GM12878 (cell line): ENCODE measurements at regions not wholly inside any gene's neighbourhood (a gene's known extent, or its start where the extent isn't known, plus 50 kb on each side); places are given as distances from the start of the nearest gene placed in this dataset.

Experiments
- ATAC-seq: fragments of 200-7000 bp; cut with Tn5 transposase; 3 replicates; pipeline ENCODE4 v1.9.1; 2020; ENCODE audit warnings: mild to moderate bottlenecking, moderate library complexity
- BruUV-seq: library from RNA; stranded (reverse); fragments of 400-500 nt; replicated peaks from 2 replicates; lab custom pipeline; 2021; lab: Mats Ljungman, UMichigan
- CTCF ChIA-PET: fragments of 300-600 bp; sonication (Branson Sonifier 250); formaldehyde crosslinking; extraction: SDS; loops from one replicate; lab custom pipeline; 2021; ENCODE audit warnings: inconsistent platforms; lab: Yijun Ruan, JAX
- POLR2A ChIA-PET: fragments of 350-600 bp; formaldehyde crosslinking; extraction: SDS; loops from one replicate; lab custom pipeline; 2021; ENCODE audit warnings: inconsistent platforms; lab: Charles Lee
- RAD21 ChIA-PET: fragments of 300-600 bp; sonication (Branson Sonifier 250); formaldehyde crosslinking; loops from one replicate; lab custom pipeline; 2023; ENCODE audit warnings: antibody characterized with exemption; ENCODE audit not compliant: unreplicated experiment; lab: Charles Lee
- SMC1A ChIA-PET: fragments of 300-600 bp; sonication (Branson Sonifier 250); formaldehyde crosslinking; loops from one replicate; lab custom pipeline; 2023; ENCODE audit not compliant: unreplicated experiment, uncharacterized antibody; lab: Charles Lee
- DNase-seq: peaks from one replicate; pipeline ENCODE4 v3.0.0-alpha.2; 2011; ENCODE audit warnings: low read depth, low spot score
- FAIRE-seq: peaks from 3 replicates; lab custom pipeline; 2011; peaks lifted over from hg19 to GRCh38; lab: Jason Lieb, UNC
- H2AFZ ChIP-seq: 2 replicates; pipeline ENCODE4 v1.6.0; 2011; ENCODE audit warnings: low read depth, low read length, control low read depth; ENCODE audit not compliant: control insufficient read depth
- H3K27ac ChIP-seq: 2 replicates; pipeline ENCODE4 v1.5.1; 2011; ENCODE audit warnings: control low read depth; ENCODE audit not compliant: control insufficient read depth, insufficient read depth
- H3K27me3 ChIP-seq, 2 experiments: replicated peaks in 1 of 2; 2 replicates each; pipeline versions ENCODE4 v1.6.0 to v1.6.1; 2011; ENCODE audit warnings: low read length in 1 of 2; ENCODE audit not compliant: control insufficient read depth in 2 of 2, insufficient read depth in 2 of 2
- H3K36me3 ChIP-seq, 2 experiments: 2 replicates each; pipeline ENCODE4 v1.5.1; 2011; ENCODE audit warnings: low read length in 1 of 2; ENCODE audit not compliant: control insufficient read depth in 2 of 2, insufficient read depth in 2 of 2
- H3K4me1 ChIP-seq: 2 replicates; pipeline ENCODE4 v1.6.1; 2011; ENCODE audit warnings: mild to moderate bottlenecking, low read length, moderate library complexity, mixed read lengths; ENCODE audit not compliant: control insufficient read depth, insufficient read depth
- H3K4me2 ChIP-seq: 2 replicates; pipeline ENCODE4 v1.6.0; 2011; ENCODE audit warnings: control low read depth; ENCODE audit not compliant: control insufficient read depth, insufficient read depth
- H3K4me3 ChIP-seq: fragments of 200-600 bp; sonication (generic); 2 replicates; pipeline ENCODE4 v1.5.1; 2016
- H3K79me2 ChIP-seq: 2 replicates; pipeline ENCODE4 v1.6.0; 2011; ENCODE audit warnings: low read length; ENCODE audit not compliant: control insufficient read depth, insufficient read depth
- H3K9ac ChIP-seq: 2 replicates; pipeline ENCODE4 v1.8.0; 2011; ENCODE audit warnings: low read length, control low read depth, mixed read lengths; ENCODE audit not compliant: control insufficient read depth, insufficient read depth
- H3K9me3 ChIP-seq: replicated peaks from 3 replicates; pipeline ENCODE4 v1.5.1; 2011; ENCODE audit warnings: mild to moderate bottlenecking, low read length; ENCODE audit not compliant: control insufficient read depth, insufficient read depth
- H4K20me1 ChIP-seq: 2 replicates; pipeline ENCODE4 v1.6.0; 2011; ENCODE audit not compliant: control insufficient read depth, insufficient read depth
- BACH1 ChIP-seq: fragments of 450-650 bp; IDR thresholded peaks from 2 replicates; pipeline ENCODE4 v1.6.1; 2017; ENCODE audit warnings: mild to moderate bottlenecking, borderline replicate concordance
- ELK1 ChIP-seq: IDR thresholded peaks from 2 replicates; pipeline ENCODE4 v1.6.1; 2012; ENCODE audit warnings: low read depth, low read length, improper control_type of control experiment
- GABPA ChIP-seq: IDR thresholded peaks from 2 replicates; pipeline ENCODE4 v1.6.1; 2014; ENCODE audit warnings: antibody characterized with exemption, low read depth, mild to moderate bottlenecking, inconsistent platforms
- GATAD2B ChIP-seq: fragments of 450-650 bp; conservative IDR thresholded peaks from 2 replicates; pipeline ENCODE4 v1.6.1; 2017; ENCODE audit warnings: low read depth, mild to moderate bottlenecking, moderate library complexity
- HDAC2 ChIP-seq: fragments of 200-600 bp; sonication (generic); IDR thresholded peaks from 2 replicates; pipeline ENCODE4 v1.6.1; 2017
- MTA2 ChIP-seq: fragments of 450-650 bp; IDR thresholded peaks from 2 replicates; pipeline ENCODE4 v1.6.1; 2016; ENCODE audit warnings: low read depth, mild to moderate bottlenecking, moderate library complexity
- MXI1 ChIP-seq: fragments of 150-350 bp; IDR thresholded peaks from 2 replicates; pipeline ENCODE4 v1.6.1; 2011; ENCODE audit warnings: low read depth, mild to moderate bottlenecking, inconsistent platforms, low read length, improper control_type of control experiment
- MYB ChIP-seq: fragments of 150-350 bp; IDR thresholded peaks from 2 replicates; pipeline ENCODE4 v1.6.1; 2014; ENCODE audit warnings: mild to moderate bottlenecking, low read depth, low read length, borderline replicate concordance
- MYC ChIP-seq: IDR thresholded peaks from 2 replicates; pipeline ENCODE4 v1.6.1; 2011; ENCODE audit warnings: mild to moderate bottlenecking, low read length, moderate library complexity, inconsistent platforms; ENCODE audit not compliant: insufficient read depth, insufficient replicate concordance, insufficient read length, severe bottlenecking
- PAX8 ChIP-seq: fragments of 450-650 bp; IDR thresholded peaks from 2 replicates; pipeline ENCODE4 v1.6.1; 2017; ENCODE audit warnings: mild to moderate bottlenecking, moderate library complexity
- RAD21 ChIP-seq: IDR thresholded peaks from 2 replicates; pipeline ENCODE4 v1.6.1; 2011; ENCODE audit warnings: mild to moderate bottlenecking, low read depth, low read length, moderate library complexity; ENCODE audit not compliant: insufficient read depth
- RCOR1 ChIP-seq: conservative IDR thresholded peaks from 2 replicates; pipeline ENCODE4 v1.6.1; 2012; ENCODE audit warnings: low read depth, low read length, improper control_type of control experiment
- RFX5 ChIP-seq: IDR thresholded peaks from 2 replicates; pipeline ENCODE4 v1.6.1; 2011; ENCODE audit warnings: low read depth, low read length, improper control_type of control experiment
- SKIL ChIP-seq: fragments of 450-650 bp; IDR thresholded peaks from 2 replicates; pipeline ENCODE4 v1.6.1; 2017; ENCODE audit warnings: mild to moderate bottlenecking, low read depth, inconsistent platforms; ENCODE audit not compliant: poor library complexity, severe bottlenecking
- SPI1 ChIP-seq: IDR thresholded peaks from 2 replicates; pipeline ENCODE4 v1.6.1; 2011; ENCODE audit warnings: low read depth, mild to moderate bottlenecking, low read length, moderate library complexity, borderline replicate concordance; ENCODE audit not compliant: insufficient read depth
- SREBF2 ChIP-seq: IDR thresholded peaks from 2 replicates; pipeline ENCODE4 v1.6.1; 2012; ENCODE audit warnings: mild to moderate bottlenecking, low read length
- TCF12 ChIP-seq: IDR thresholded peaks from 2 replicates; pipeline ENCODE4 v1.6.1; 2011; ENCODE audit warnings: low read depth, mild to moderate bottlenecking, low read length
- TCF3 ChIP-seq: IDR thresholded peaks from 2 replicates; pipeline ENCODE4 v1.6.1; 2012; ENCODE audit warnings: low read depth, mild to moderate bottlenecking, low read length, borderline replicate concordance; ENCODE audit not compliant: insufficient read depth
- WGBS: methylation state at CpG from one replicate; pipeline ENCODE4 v1.1.6; 2016; ENCODE audit warnings: low lambda C conversion rate; ENCODE audit not compliant: insufficient replicate concordance, insufficient coverage; ENCODE audit errors: missing lambda C conversion rate; 5-methylcytosine and 5-hydroxymethylcytosine counted together
- in situ Hi-C: fragments of 300-500 bp; cut with MboI; formaldehyde crosslinking; loops from 9 replicates; pipeline ENCODE4 v1.14.3; 2018; ENCODE audit warnings: mixed read lengths
- intact Hi-C: fragments of 100-400 bp; cut with micrococcal nuclease; formaldehyde crosslinking; loops from one replicate; pipeline ENCODE4 v1.14.2; 2022; ENCODE audit not compliant: unreplicated experiment
- TF ChIP-seq, protein P1 (sequence below): fragments of 450-650 bp; IDR thresholded peaks from 2 replicates; pipeline ENCODE4 v1.6.1; 2017; ENCODE audit warnings: low read depth, mild to moderate bottlenecking, moderate library complexity

DNA sequence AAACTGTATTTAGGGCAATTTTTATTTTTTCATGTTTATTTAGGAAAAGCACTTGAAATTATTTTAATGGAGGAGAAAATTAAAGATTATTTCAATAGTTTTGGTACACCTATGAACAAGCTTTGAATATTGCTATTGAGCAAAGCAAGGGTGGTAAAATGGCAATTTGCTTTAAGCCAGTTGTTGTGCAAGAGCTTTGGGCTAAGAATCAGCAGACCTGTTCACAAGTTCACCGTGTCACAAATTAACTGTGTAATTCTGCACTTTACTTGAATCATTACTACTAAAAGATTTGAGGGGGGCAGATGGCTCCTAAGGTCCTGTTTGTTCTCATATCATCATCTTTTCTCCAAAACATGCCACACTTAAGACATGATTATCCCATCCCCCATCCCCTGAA, 238.9 kb upstream of the GBE1 start:
- in situ Hi-C loops (no loop called here), intact Hi-C loops (no loop called here)
- Histone ChIP-seq H3K4me1 (no peaks in the 10 kb centered on the region), H3K79me2 (no peaks in the 10 kb centered on the region), H3K27me3 (no peaks in the 10 kb centered on the region), H4K20me1 (no peaks in the 10 kb centered on the region), H3K9ac (no peak overlapping the region), H2AFZ (no peak overlapping the region), H3K9me3 (no peaks in the 10 kb centered on the region), H3K4me2 (no peak overlapping the region), H3K27ac (no peak overlapping the region), H3K36me3 (no peaks in the 10 kb centered on the region), H3K4me3 (no peak overlapping the region)
- SMC1A ChIA-PET: no interaction called here
- ATAC-seq (no peak), FAIRE-seq (no peak), DNase-seq (no peak)
- POLR2A ChIA-PET: no interaction called here
- 46% methylated on average over 1 of the region's 1 CpG for WGBS
- RAD21 ChIA-PET: no interaction called here
- no TSS peak for BruUV-seq
- CTCF ChIA-PET: no interaction called here
- TF ChIP-seq TCF3 (no peak), HDAC2 (no peak), GABPA (no peak), MYB (no peak), TCF12 (no peak), ELK1 (no peak), MTA2 (no peak), GATAD2B (no peak), SKIL (no peak), RFX5 (no peak), MXI1 (no peak), SPI1 (no peak), RCOR1 (no peak), MYC (no peak), RAD21 (no peak), PAX8 (no peak), BACH1 (no peak), SREBF2 (no peak)
- TF ChIP-seq, protein P1, sequence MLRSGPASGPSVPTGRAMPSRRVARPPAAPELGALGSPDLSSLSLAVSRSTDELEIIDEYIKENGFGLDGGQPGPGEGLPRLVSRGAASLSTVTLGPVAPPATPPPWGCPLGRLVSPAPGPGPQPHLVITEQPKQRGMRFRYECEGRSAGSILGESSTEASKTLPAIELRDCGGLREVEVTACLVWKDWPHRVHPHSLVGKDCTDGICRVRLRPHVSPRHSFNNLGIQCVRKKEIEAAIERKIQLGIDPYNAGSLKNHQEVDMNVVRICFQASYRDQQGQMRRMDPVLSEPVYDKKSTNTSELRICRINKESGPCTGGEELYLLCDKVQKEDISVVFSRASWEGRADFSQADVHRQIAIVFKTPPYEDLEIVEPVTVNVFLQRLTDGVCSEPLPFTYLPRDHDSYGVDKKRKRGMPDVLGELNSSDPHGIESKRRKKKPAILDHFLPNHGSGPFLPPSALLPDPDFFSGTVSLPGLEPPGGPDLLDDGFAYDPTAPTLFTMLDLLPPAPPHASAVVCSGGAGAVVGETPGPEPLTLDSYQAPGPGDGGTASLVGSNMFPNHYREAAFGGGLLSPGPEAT: no peak
